Testis (tissue), 2 donors: ENCODE measurements at regions not wholly inside any gene's neighbourhood (a gene's known extent, or its start where the extent isn't known, plus 50 kb on each side); places are given as distances from the start of the nearest gene placed in this dataset.

Experiments used
- CTCF ChIP-seq, 3 experiments: fragments of 450-650 bp in 2 of 3; fragments of 200-600 bp in 1 of 3; sonication (generic) in 1 of 3; IDR thresholded peaks; one replicate each; pipeline ENCODE4 v1.5.1; 2016 to 2019; ENCODE audit warnings: antibody characterized with exemption in 3 of 3, mild to moderate bottlenecking in 2 of 3, moderate library complexity in 1 of 3
- POLR2A ChIP-seq: fragments of 450-650 bp; IDR thresholded peaks from one replicate; pipeline ENCODE4 v1.6.1; 2017; ENCODE audit warnings: antibody characterized with exemption, mild to moderate bottlenecking, moderate library complexity

- TF ChIP-seq CTCF (IDR thresholded peaks at IDR 0.05) (no peak), POLR2A (no peak)
Measured at GRCh38 chr1:14403961-14404645, 194.4 kb upstream of the KAZN start.
